ENCODE measurements at regions not wholly inside any gene's neighbourhood (a gene's known extent, or its start where the extent isn't known, plus 50 kb on each side); places are given as distances from the start of the nearest gene placed in this dataset.

- no peaks in the 10 kb centered on the region for H3K79me2 ChIP-seq (ENCODE audit: insufficient read depth, low read length)
- no peak for TF ChIP-seq CTCF (IDR thresholded peaks at IDR 0.05; ENCODE audit: extremely low read depth, low read depth, low read length)
- no peak overlapping the region for H2AFZ ChIP-seq (ENCODE audit: low read length)
- no peak overlapping the region for H3K4me2 ChIP-seq (ENCODE audit: insufficient read depth, low read length)
- no peak for DNase-seq (ENCODE audit: insufficient read length, low spot score, missing footprints)
- no peak overlapping the region for H3K4me3 ChIP-seq (ENCODE audit: insufficient read depth, low read length)
- H3K36me3 ChIP-seq (ENCODE audit: insufficient read depth, low read length) = no peaks in the 10 kb centered on the region
- H3K27me3 ChIP-seq (ENCODE audit: insufficient read depth, low read length) = no peaks in the 10 kb centered on the region
- no peak overlapping the region for H3K27ac ChIP-seq (ENCODE audit: low read depth, low read length)
- H3K4me1 ChIP-seq (ENCODE audit: insufficient read depth, low read length) = no peaks in the 10 kb centered on the region
- H4K20me1 ChIP-seq (ENCODE audit: insufficient read depth, low read length) = no peaks in the 10 kb centered on the region
- no peaks in the 10 kb centered on the region for H3K9me3 ChIP-seq (ENCODE audit: low read depth, low read length)
Observed at GRCh38 chr1:193566735-193567134, 380.3 kb upstream of the B3GALT2 start.

- H3K36me3 ChIP-seq (ENCODE audit: insufficient read depth, low read length) = no peaks in the 10 kb centered on the region
- no peak overlapping the region for H3K4me2 ChIP-seq (ENCODE audit: insufficient read depth, low read length)
- no peaks in the 10 kb centered on the region for H4K20me1 ChIP-seq (ENCODE audit: insufficient read depth, low read length)
- H3K27ac ChIP-seq (ENCODE audit: low read depth, low read length) = no peak overlapping the region
- DNase-seq (ENCODE audit: insufficient read length, low spot score, missing footprints) = no peak
- H3K4me1 ChIP-seq (ENCODE audit: insufficient read depth, low read length) = no peaks in the 10 kb centered on the region
- H3K27me3 ChIP-seq (ENCODE audit: insufficient read depth, low read length) = no peaks in the 10 kb centered on the region
- no peak for TF ChIP-seq CTCF (IDR thresholded peaks at IDR 0.05; ENCODE audit: extremely low read depth, low read depth, low read length)
- H3K79me2 ChIP-seq (ENCODE audit: insufficient read depth, low read length) = no peaks in the 10 kb centered on the region
- H2AFZ ChIP-seq (ENCODE audit: low read length) = no peak overlapping the region
- H3K4me3 ChIP-seq (ENCODE audit: insufficient read depth, low read length) = no peak overlapping the region
- H3K9me3 ChIP-seq (ENCODE audit: low read depth, low read length) = no peaks in the 10 kb centered on the region
Observed at GRCh38 chr1:193565971-193566577, 379.7 kb upstream of the B3GALT2 start.

GRCh38 chr1:193562121-193562520 lies 375.7 kb upstream of the B3GALT2 start:
- no peak overlapping the region for H2AFZ ChIP-seq (ENCODE audit: low read length)

More at GRCh38 chr1:193562121-193562520, 375.7 kb upstream of the B3GALT2 start:
- Histone ChIP-seq H3K36me3 (ENCODE audit: insufficient read depth, low read length) (no peaks in the 10 kb centered on the region), H4K20me1 (ENCODE audit: insufficient read depth, low read length) (no peaks in the 10 kb centered on the region), H3K4me2 (ENCODE audit: insufficient read depth, low read length) (no peak overlapping the region), H3K79me2 (ENCODE audit: insufficient read depth, low read length) (no peaks in the 10 kb centered on the region), H3K4me3 (ENCODE audit: insufficient read depth, low read length) (no peak overlapping the region), H3K27ac (ENCODE audit: low read depth, low read length) (no peak overlapping the region), H3K4me1 (ENCODE audit: insufficient read depth, low read length) (no peaks in the 10 kb centered on the region), H3K9me3 (ENCODE audit: low read depth, low read length) (no peaks in the 10 kb centered on the region), H3K27me3 (ENCODE audit: insufficient read depth, low read length) (no peaks in the 10 kb centered on the region)
- no peak for DNase-seq (ENCODE audit: insufficient read length, low spot score, missing footprints)
- TF ChIP-seq CTCF (IDR thresholded peaks at IDR 0.05; ENCODE audit: extremely low read depth, low read depth, low read length) = no peak

Measured in osteoblast (primary cell).